HepG2 (cell line): ENCODE measurements at regions not wholly inside any gene's neighbourhood (a gene's known extent, or its start where the extent isn't known, plus 50 kb on each side); places are given as distances from the start of the nearest gene placed in this dataset.

Source experiments
- ATAC-seq: fragments of 200-7000 bp; cut with Tn5 transposase; 3 replicates; pipeline ENCODE4 v1.9.1; 2020; ENCODE audit warnings: mild to moderate bottlenecking, moderate library complexity
- BruUV-seq: library from RNA; stranded (reverse); fragments of 400-500 nt; replicated peaks from 2 replicates; lab custom pipeline; 2021; lab: Mats Ljungman, UMichigan
- CTCF ChIA-PET: fragments of 300-600 bp; formaldehyde crosslinking; extraction: SDS; loops from one replicate; lab custom pipeline; 2021; ENCODE audit warnings: low total read pairs, inconsistent platforms, low intra/inter-chr PET ratio; lab: Yijun Ruan, JAX
- POLR2A ChIA-PET: fragments of 350-600 bp; sonication (Branson Sonifier 250); formaldehyde crosslinking; loops from one replicate; lab custom pipeline; 2020; ENCODE audit warnings: antibody characterized with exemption, inconsistent platforms; lab: Yijun Ruan, JAX
- DNase-seq: peaks from one replicate; pipeline ENCODE4 v3.0.0-alpha.2; 2015; ENCODE audit warnings: low spot score
- FAIRE-seq: peaks from 3 replicates; lab custom pipeline; 2011; peaks lifted over from hg19 to GRCh38; lab: Jason Lieb, UNC
- H2AFZ ChIP-seq: one replicate; pipeline ENCODE4 v1.6.1; 2011; ENCODE audit warnings: low read length, inconsistent platforms
- H3K27ac ChIP-seq: fragments of 300-600 bp; 3 replicates; pipeline ENCODE4 v1.8.0; 2011; ENCODE audit warnings: mixed run types, mild to moderate bottlenecking, mixed read lengths, low read length, inconsistent platforms; ENCODE audit not compliant: insufficient read depth; ENCODE audit errors: extremely low read length
- H3K27me3 ChIP-seq, 2 experiments: fragments of 200-600 bp in 1 of 2; 2 replicates in 1 of 2; 3 replicates in 1 of 2; pipeline versions ENCODE4 v1.6.0 to v1.8.0; 2011; ENCODE audit warnings: low read length in 2 of 2, mild to moderate bottlenecking in 2 of 2, moderate library complexity in 2 of 2, inconsistent platforms in 1 of 2; ENCODE audit not compliant: insufficient read depth in 2 of 2, control insufficient read depth in 1 of 2
- H3K36me3 ChIP-seq, 2 experiments: fragments of 200-600 bp in 1 of 2; replicated peaks in 1 of 2; 2 replicates in 1 of 2; 3 replicates in 1 of 2; pipeline versions ENCODE4 v1.5.1 to v1.8.0; 2011; ENCODE audit warnings: low read length in 2 of 2, inconsistent platforms in 1 of 2; ENCODE audit not compliant: insufficient read depth in 2 of 2, control insufficient read depth in 1 of 2
- H3K4me1 ChIP-seq: 2 replicates; pipeline ENCODE4 v1.5.1; 2012; ENCODE audit warnings: low read length, inconsistent platforms; ENCODE audit not compliant: insufficient read depth
- H3K4me2 ChIP-seq: 2 replicates; pipeline ENCODE4 v1.6.0; 2011; ENCODE audit warnings: low read depth, low read length, inconsistent platforms
- H3K4me3 ChIP-seq, 3 experiments: fragments of 200-600 bp in 1 of 3; sonication (generic), shearing (Covaris generic) in 1 of 3; replicated peaks in 1 of 3; 2 replicates each; pipeline ENCODE4 v1.5.1; 2011 to 2016; ENCODE audit warnings: low read length in 3 of 3, inconsistent platforms in 2 of 3, low read depth in 2 of 3, mild to moderate bottlenecking in 2 of 3, control low read depth in 1 of 3, mixed read lengths in 1 of 3; ENCODE audit not compliant: insufficient read depth in 1 of 3
- H3K79me2 ChIP-seq: one replicate; pipeline ENCODE4 v1.6.1; 2011; ENCODE audit warnings: low read length, inconsistent platforms; ENCODE audit not compliant: insufficient read depth
- H3K9ac ChIP-seq: 2 replicates; pipeline ENCODE4 v1.6.0; 2011; ENCODE audit warnings: mild to moderate bottlenecking, low read depth, low read length, inconsistent platforms; ENCODE audit not compliant: insufficient read depth
- H3K9me3 ChIP-seq: 2 replicates; pipeline ENCODE4 v1.5.1; 2012; ENCODE audit warnings: mild to moderate bottlenecking, low read length
- H4K20me1 ChIP-seq: 2 replicates; pipeline ENCODE4 v1.6.0; 2011; ENCODE audit warnings: inconsistent platforms, mild to moderate bottlenecking, low read length, moderate library complexity; ENCODE audit not compliant: insufficient read depth
- CBFB ChIP-seq: sonication (generic); formaldehyde crosslinking; IDR thresholded peaks from 2 replicates; pipeline ENCODE4 v1.4.0; 2020; ENCODE audit warnings: missing genetic modification reagents
- ESRRA ChIP-seq: sonication (generic); formaldehyde crosslinking; IDR thresholded peaks from 2 replicates; pipeline ENCODE4 v1.5.1; 2020; ENCODE audit warnings: mild to moderate bottlenecking, low read depth, missing genetic modification reagents
- FOXP1 ChIP-seq, 2 experiments: fragments of 450-650 bp in 1 of 2; IDR thresholded peaks; 2 replicates each; pipeline ENCODE4 v1.6.1; 2017 to 2018; ENCODE audit warnings: antibody characterized with exemption in 1 of 2
- GATA4 ChIP-seq: sonication (generic); IDR thresholded peaks from 2 replicates; pipeline ENCODE4 v1.6.1; 2016; ENCODE audit warnings: antibody characterized with exemption, low read depth, borderline replicate concordance
- GLI4 ChIP-seq: sonication (generic); formaldehyde crosslinking; IDR thresholded peaks from 2 replicates; pipeline ENCODE4 v1.5.1; 2020; ENCODE audit warnings: missing genetic modification reagents, mild to moderate bottlenecking, moderate library complexity, borderline replicate concordance
- GZF1 ChIP-seq: sonication (generic); formaldehyde crosslinking; IDR thresholded peaks from 2 replicates; pipeline ENCODE4 v1.5.1; 2020; ENCODE audit warnings: mild to moderate bottlenecking, missing genetic modification reagents
- NCOA1 ChIP-seq: sonication (generic); formaldehyde crosslinking; IDR thresholded peaks from 2 replicates; pipeline ENCODE4 v1.9.0; 2021; ENCODE audit warnings: missing genetic modification reagents
- NFRKB ChIP-seq: fragments of 450-650 bp; IDR thresholded peaks from 2 replicates; pipeline ENCODE4 v1.6.1; 2017
- POLR2G ChIP-seq: fragments of 200-400 bp; formaldehyde crosslinking; IDR thresholded peaks from 2 replicates; pipeline ENCODE4 v1.6.1; 2018; ENCODE audit warnings: mild to moderate bottlenecking, low read depth, low read length, moderate library complexity
- SALL1 ChIP-seq: sonication (generic); formaldehyde crosslinking; IDR thresholded peaks from 2 replicates; pipeline ENCODE4 v1.8.0; 2022; ENCODE audit warnings: mild to moderate bottlenecking, missing genetic modification reagents
- SIN3B ChIP-seq: fragments of 150-350 bp; IDR thresholded peaks from 2 replicates; pipeline ENCODE4 v1.6.1; 2014; ENCODE audit warnings: low read length
- SMYD3 ChIP-seq: sonication (generic); formaldehyde crosslinking; IDR thresholded peaks from 2 replicates; pipeline ENCODE4 v1.8.1; 2023; ENCODE audit warnings: mild to moderate bottlenecking, missing genetic modification reagents
- TP53 ChIP-seq: sonication (generic); formaldehyde crosslinking; conservative IDR thresholded peaks from 2 replicates; pipeline ENCODE4 v1.4.0; 2020; ENCODE audit warnings: missing genetic modification reagents
- YEATS2 ChIP-seq: sonication (generic); formaldehyde crosslinking; IDR thresholded peaks from 2 replicates; pipeline ENCODE4 v1.4.0; 2020; ENCODE audit warnings: missing genetic modification reagents, borderline replicate concordance
- ZBTB8A ChIP-seq: sonication (generic); formaldehyde crosslinking; IDR thresholded peaks from 2 replicates; pipeline ENCODE4 v1.4.0; 2020; ENCODE audit warnings: mild to moderate bottlenecking, low read depth, missing genetic modification reagents, borderline replicate concordance
- ZNF235 ChIP-seq: sonication (generic); formaldehyde crosslinking; IDR thresholded peaks from 2 replicates; pipeline ENCODE4 v1.8.1; 2023; ENCODE audit warnings: mild to moderate bottlenecking, missing genetic modification reagents, borderline replicate concordance
- ZNF431 ChIP-seq: sonication (generic); formaldehyde crosslinking; IDR thresholded peaks from 2 replicates; pipeline ENCODE4 v1.9.0; 2022; ENCODE audit warnings: missing genetic modification reagents, low read depth, mild to moderate bottlenecking, borderline replicate concordance
- ZNF556 ChIP-seq: sonication (generic); formaldehyde crosslinking; IDR thresholded peaks from 2 replicates; pipeline ENCODE4 v1.4.0; 2020; ENCODE audit warnings: mild to moderate bottlenecking, missing genetic modification reagents, borderline replicate concordance
- ZNF816 ChIP-seq: sonication (generic); formaldehyde crosslinking; IDR thresholded peaks from 2 replicates; pipeline ENCODE4 v1.8.0; 2022; ENCODE audit warnings: missing genetic modification reagents, mild to moderate bottlenecking, borderline replicate concordance
- WGBS: methylation state at CpG from one replicate; pipeline ENCODE4 v1.1.6; 2017; ENCODE audit warnings: low lambda C conversion rate; 5-methylcytosine and 5-hydroxymethylcytosine counted together
- in situ Hi-C: cut with HindIII; loops from 2 replicates; pipeline ENCODE4 v1.10.0; 2017; ENCODE audit warnings: low pct_unique_long_range_greater_than_20kb; ENCODE audit not compliant: extremely low pct_ligation_motif_present
- intact Hi-C: fragments of 100-400 bp; cut with micrococcal nuclease; formaldehyde crosslinking; loops from one replicate; pipeline ENCODE4 v1.10.0; 2022; ENCODE audit not compliant: unreplicated experiment
- TF ChIP-seq, protein P1 (sequence below): sonication (generic); formaldehyde crosslinking; conservative IDR thresholded peaks from 2 replicates; pipeline ENCODE4 v1.4.0; 2020; ENCODE audit warnings: missing genetic modification reagents

DNA sequence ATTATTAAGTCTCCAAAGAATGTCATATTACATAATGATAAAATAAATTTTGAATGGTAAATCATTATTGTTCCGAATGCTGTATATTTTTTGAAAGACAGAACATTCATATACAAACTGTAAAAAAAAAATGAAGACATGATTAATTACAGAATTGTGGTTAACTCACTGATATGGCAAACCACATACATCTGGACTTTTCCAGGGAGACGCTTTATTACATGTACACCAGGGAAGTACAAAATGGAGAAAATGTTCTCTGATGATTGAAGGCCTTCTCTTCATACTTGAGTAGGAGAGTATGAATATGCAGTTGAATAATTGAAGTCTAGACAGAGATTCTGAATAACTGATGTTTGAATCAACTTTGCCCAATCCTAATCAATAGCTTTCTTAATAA, 1886.9 kb downstream of the EFNA5 start:
- no peaks in the 10 kb centered on the region for H3K27me3 ChIP-seq
- in situ Hi-C loops (no loop called here), intact Hi-C loops (no loop called here)
- ATAC-seq (no peak), FAIRE-seq (no peak), DNase-seq (no peak)
- no peaks in the 10 kb centered on the region for H3K79me2 ChIP-seq
- POLR2A ChIA-PET = no interaction called here
- H3K9ac ChIP-seq = no peak overlapping the region
- no peaks in the 10 kb centered on the region for H3K4me1 ChIP-seq
- no TSS peak for BruUV-seq
- TF ChIP-seq SALL1 (no peak), ZNF431 (CRISPR knock-in tag) (no peak), NCOA1 (CRISPR knock-in tag) (no peak)
- no peak overlapping the region for H2AFZ ChIP-seq
- H4K20me1 ChIP-seq = no peaks in the 10 kb centered on the region
- CTCF ChIA-PET = no interaction called here
- no peak overlapping the region for H3K4me3 ChIP-seq
- H3K4me2 ChIP-seq = no peak overlapping the region
- WGBS = 5% methylated on average over 2 of the region's 2 CpGs
- no peak overlapping the region for H3K27ac ChIP-seq
- no peaks in the 10 kb centered on the region for H3K36me3 ChIP-seq
- no peaks in the 10 kb centered on the region for H3K9me3 ChIP-seq

DNA sequence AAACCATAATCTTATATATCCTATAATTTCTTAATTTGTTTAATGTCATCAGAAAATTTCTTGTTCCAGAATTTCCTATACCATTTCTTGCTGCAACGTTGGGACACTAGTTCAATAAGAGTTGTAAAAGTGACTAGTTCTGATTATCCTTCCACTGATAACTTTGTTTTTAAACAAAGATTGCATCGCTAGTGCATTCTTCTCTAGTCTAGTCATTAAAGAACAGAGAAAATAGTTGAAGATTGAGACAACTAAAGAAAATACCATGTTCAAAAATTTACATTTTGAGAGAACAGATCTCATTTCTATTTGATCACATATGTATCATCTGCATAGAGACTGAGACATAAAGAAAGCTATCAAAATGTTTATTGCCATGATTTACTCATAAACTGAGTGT, 1888.2 kb downstream of the EFNA5 start:
- no TSS peak for BruUV-seq
- intact Hi-C loops = no loop called here
- H3K4me1 ChIP-seq = no peaks in the 10 kb centered on the region
- FAIRE-seq (no peak), ATAC-seq (no peak), DNase-seq (no peak)
- no peaks in the 10 kb centered on the region for H3K27me3 ChIP-seq
- no peak overlapping the region for H3K9ac ChIP-seq
- no peak overlapping the region for H3K4me3 ChIP-seq
- ChIA-PET CTCF (no interaction called here), POLR2A (no interaction called here)
- H2AFZ ChIP-seq = no peak overlapping the region
- H3K36me3 ChIP-seq = no peaks in the 10 kb centered on the region
- H4K20me1 ChIP-seq = no peaks in the 10 kb centered on the region
- H3K79me2 ChIP-seq = no peaks in the 10 kb centered on the region
- WGBS = under 1% methylated on average over 2 of the region's 2 CpGs
- no peak overlapping the region for H3K4me2 ChIP-seq
- H3K27ac ChIP-seq = no peak overlapping the region
- TF ChIP-seq GLI4 = no peak
- TF ChIP-seq SIN3B = no peak
- no peak for TF ChIP-seq POLR2G
- no peak for TF ChIP-seq GZF1 (CRISPR knock-in tag)
- TF ChIP-seq TP53 (CRISPR knock-in tag) = no peak
- no peak for TF ChIP-seq NFRKB
- no peak for TF ChIP-seq CBFB (CRISPR knock-in tag)
- no peak for TF ChIP-seq GATA4
- TF ChIP-seq ZNF556 (CRISPR knock-in tag) = no peak
- TF ChIP-seq ZNF816 (CRISPR knock-in tag) = no peak
- no peak for TF ChIP-seq YEATS2 (CRISPR knock-in tag)
- TF ChIP-seq ZBTB8A (CRISPR knock-in tag) = no peak
- TF ChIP-seq ESRRA (CRISPR knock-in tag) = no peak
- TF ChIP-seq, protein P1, sequence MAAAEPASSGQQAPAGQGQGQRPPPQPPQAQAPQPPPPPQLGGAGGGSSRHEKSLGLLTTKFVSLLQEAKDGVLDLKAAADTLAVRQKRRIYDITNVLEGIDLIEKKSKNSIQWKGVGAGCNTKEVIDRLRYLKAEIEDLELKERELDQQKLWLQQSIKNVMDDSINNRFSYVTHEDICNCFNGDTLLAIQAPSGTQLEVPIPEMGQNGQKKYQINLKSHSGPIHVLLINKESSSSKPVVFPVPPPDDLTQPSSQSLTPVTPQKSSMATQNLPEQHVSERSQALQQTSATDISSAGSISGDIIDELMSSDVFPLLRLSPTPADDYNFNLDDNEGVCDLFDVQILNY (CRISPR knock-in tag) = no peak
- no peak for TF ChIP-seq SMYD3 (CRISPR knock-in tag)
- no peak for TF ChIP-seq ZNF235 (CRISPR knock-in tag)
- TF ChIP-seq FOXP1 (IDR thresholded peaks at IDR 0.05) = no peak
- no peak for TF ChIP-seq FOXP1 (CRISPR knock-in tag; IDR thresholded peaks at IDR 0.05)
- no peaks in the 10 kb centered on the region for H3K9me3 ChIP-seq
- in situ Hi-C loops = no loop called here
